ENCODE measurements at regions not wholly inside any gene's neighbourhood (a gene's known extent, or its start where the extent isn't known, plus 50 kb on each side); places are given as distances from the start of the nearest gene placed in this dataset.
A peak's percentile ranks its signal among the peaks of the same experiment; 100 is the strongest.

DNA sequence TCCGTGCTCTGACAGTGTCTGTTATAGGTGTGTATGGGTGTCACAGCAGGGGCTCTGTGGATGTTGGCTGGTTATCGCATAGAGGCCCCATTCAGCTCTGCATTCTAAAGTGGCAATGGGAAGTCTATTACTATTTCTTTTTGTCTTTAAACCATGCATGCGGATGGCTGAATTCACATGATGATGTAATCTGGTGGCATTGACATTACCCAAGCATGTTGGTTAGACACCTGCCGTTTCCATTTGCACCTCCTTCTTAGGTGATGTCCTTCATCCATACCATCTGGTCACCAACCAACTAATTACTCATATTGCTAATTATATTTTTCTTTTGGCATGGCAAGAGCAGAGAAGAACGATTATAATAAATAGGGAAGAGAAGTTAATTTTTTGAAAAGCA lies 270.8 kb upstream of the RGS6 start:
- H3K27me3 ChIP-seq (ENCODE audit: insufficient read depth, low read length): no peaks in the 10 kb centered on the region
- peaks cover 40% of the 10 kb centered on the region for H3K4me1 Mint-ChIP-seq (ENCODE audit: low read depth, unreplicated experiment)
- no peak overlapping the region for H3K27ac ChIP-seq (ENCODE audit: low read depth, low read length)
- no peaks in the 10 kb centered on the region for H3K9me3 ChIP-seq (ENCODE audit: insufficient read depth, low read depth, low read length)
- no peaks in the 10 kb centered on the region for H3K27me3 Mint-ChIP-seq (ENCODE audit: low read depth, unreplicated experiment)
- no peak for FAIRE-seq
- H2AFZ ChIP-seq (ENCODE audit: low read depth, low read length): no peak overlapping the region
- H3K9ac ChIP-seq (ENCODE audit: low read length): no peak overlapping the region
- H3K27ac Mint-ChIP-seq (ENCODE audit: unreplicated experiment): no peak overlapping the region
- H3K4me1 ChIP-seq (ENCODE audit: insufficient read depth, low read length): peaks cover 39% of the 10 kb centered on the region
- peaks cover 4% of the 10 kb centered on the region for H3K36me3 Mint-ChIP-seq (ENCODE audit: low read depth, unreplicated experiment)
- TF ChIP-seq, protein P1, sequence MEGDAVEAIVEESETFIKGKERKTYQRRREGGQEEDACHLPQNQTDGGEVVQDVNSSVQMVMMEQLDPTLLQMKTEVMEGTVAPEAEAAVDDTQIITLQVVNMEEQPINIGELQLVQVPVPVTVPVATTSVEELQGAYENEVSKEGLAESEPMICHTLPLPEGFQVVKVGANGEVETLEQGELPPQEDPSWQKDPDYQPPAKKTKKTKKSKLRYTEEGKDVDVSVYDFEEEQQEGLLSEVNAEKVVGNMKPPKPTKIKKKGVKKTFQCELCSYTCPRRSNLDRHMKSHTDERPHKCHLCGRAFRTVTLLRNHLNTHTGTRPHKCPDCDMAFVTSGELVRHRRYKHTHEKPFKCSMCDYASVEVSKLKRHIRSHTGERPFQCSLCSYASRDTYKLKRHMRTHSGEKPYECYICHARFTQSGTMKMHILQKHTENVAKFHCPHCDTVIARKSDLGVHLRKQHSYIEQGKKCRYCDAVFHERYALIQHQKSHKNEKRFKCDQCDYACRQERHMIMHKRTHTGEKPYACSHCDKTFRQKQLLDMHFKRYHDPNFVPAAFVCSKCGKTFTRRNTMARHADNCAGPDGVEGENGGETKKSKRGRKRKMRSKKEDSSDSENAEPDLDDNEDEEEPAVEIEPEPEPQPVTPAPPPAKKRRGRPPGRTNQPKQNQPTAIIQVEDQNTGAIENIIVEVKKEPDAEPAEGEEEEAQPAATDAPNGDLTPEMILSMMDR (IDR thresholded peaks at IDR 0.05; ENCODE audit: insufficient read depth, low read depth, low read length): no peak
- TF ChIP-seq EZH2 (IDR thresholded peaks at IDR 0.05; ENCODE audit: insufficient read depth, low read length): no peak
- H3K36me3 ChIP-seq (ENCODE audit: insufficient read depth, low read length): peaks cover 15% of the 10 kb centered on the region
- no peak overlapping the region for H3K4me2 ChIP-seq (ENCODE audit: low read length)
- H3K4me3 Mint-ChIP-seq (ENCODE audit: unreplicated experiment): no peak overlapping the region
- H4K20me1 ChIP-seq (ENCODE audit: insufficient read depth, low read length): no peaks in the 10 kb centered on the region
- no peak for DNase-seq (ENCODE audit: low read depth)
- no peaks in the 10 kb centered on the region for H3K9me3 Mint-ChIP-seq (ENCODE audit: unreplicated experiment)
- H3K4me3 ChIP-seq (ENCODE audit: insufficient read depth, low read depth, low read length): no peak overlapping the region
- H3K79me2 ChIP-seq (ENCODE audit: insufficient read depth, low read length): no peaks in the 10 kb centered on the region

DNA sequence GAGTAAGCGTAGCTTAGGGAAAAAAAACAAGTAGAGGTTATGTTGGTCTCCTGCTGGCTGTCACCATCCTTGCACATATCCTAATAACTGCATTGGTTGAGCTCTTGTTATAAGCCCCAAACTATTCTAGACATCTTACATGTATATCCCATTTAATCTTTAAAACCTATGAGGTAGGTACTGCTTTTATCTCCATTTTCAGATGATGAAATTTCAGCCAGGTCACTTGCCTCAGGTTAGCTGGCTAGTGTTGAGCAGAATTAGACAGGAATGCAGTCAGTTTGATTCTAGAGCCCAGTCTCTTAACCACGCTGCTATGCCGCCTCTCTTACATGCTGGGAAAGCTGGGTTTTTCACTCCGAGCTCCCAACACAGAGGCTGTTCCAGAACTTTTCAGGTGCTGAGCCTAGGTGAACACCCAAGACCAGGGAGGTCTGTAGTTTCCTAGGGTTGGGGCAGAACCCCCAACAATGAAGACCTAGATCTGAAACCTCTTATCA lies 269.9 kb upstream of the RGS6 start:
- Mint-ChIP-seq H3K4me1 (ENCODE audit: low read depth, unreplicated experiment) (peaks cover 48% of the 10 kb centered on the region), H3K9me3 (ENCODE audit: unreplicated experiment) (no peaks in the 10 kb centered on the region), H3K4me3 (ENCODE audit: unreplicated experiment) (no peak overlapping the region), H3K27me3 (ENCODE audit: low read depth, unreplicated experiment) (no peaks in the 10 kb centered on the region), H3K36me3 (ENCODE audit: low read depth, unreplicated experiment) (peaks cover 4% of the 10 kb centered on the region), H3K27ac (ENCODE audit: unreplicated experiment) (peak overlapping the region; percentile 27)
- H3K4me3 ChIP-seq (ENCODE audit: insufficient read depth, low read depth, low read length): no peak overlapping the region
- H3K4me1 ChIP-seq (ENCODE audit: insufficient read depth, low read length): peaks cover 46% of the 10 kb centered on the region
- no peak overlapping the region for H3K27ac ChIP-seq (ENCODE audit: low read depth, low read length)
- no peaks in the 10 kb centered on the region for H4K20me1 ChIP-seq (ENCODE audit: insufficient read depth, low read length)
- no peaks in the 10 kb centered on the region for H3K79me2 ChIP-seq (ENCODE audit: insufficient read depth, low read length)
- FAIRE-seq: no peak
- TF ChIP-seq, protein P1 (IDR thresholded peaks at IDR 0.05; ENCODE audit: insufficient read depth, low read depth, low read length): no peak
- no peak for TF ChIP-seq EZH2 (IDR thresholded peaks at IDR 0.05; ENCODE audit: insufficient read depth, low read length)
- no peaks in the 10 kb centered on the region for H3K27me3 ChIP-seq (ENCODE audit: insufficient read depth, low read length)
- no peak overlapping the region for H3K4me2 ChIP-seq (ENCODE audit: low read length)
- H3K9ac ChIP-seq (ENCODE audit: low read length): no peak overlapping the region
- H3K9me3 ChIP-seq (ENCODE audit: insufficient read depth, low read depth, low read length): no peaks in the 10 kb centered on the region
- H2AFZ ChIP-seq (ENCODE audit: low read depth, low read length): no peak overlapping the region
- peaks cover 15% of the 10 kb centered on the region for H3K36me3 ChIP-seq (ENCODE audit: insufficient read depth, low read length)
- DNase-seq (ENCODE audit: low read depth): no peak

DNA sequence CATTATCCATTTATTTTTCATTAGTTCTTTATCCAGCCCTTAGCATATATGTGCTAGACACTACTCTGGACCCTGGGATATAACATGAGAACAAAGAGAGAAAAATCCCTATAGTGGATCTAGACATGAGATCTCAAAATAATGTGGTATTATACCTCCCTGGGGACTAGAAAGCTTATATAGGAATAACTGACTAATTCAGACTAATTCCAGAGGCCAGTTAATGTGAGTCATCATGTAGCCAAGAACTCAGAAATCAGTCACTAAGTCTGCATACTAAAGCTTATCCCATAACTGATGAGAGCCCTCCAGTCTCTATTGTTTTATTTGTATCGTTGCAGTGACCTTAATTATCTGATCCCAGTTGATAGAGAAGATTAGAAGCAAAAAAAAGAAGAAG lies 267.1 kb upstream of the RGS6 start:
- no peaks in the 10 kb centered on the region for H3K9me3 Mint-ChIP-seq (ENCODE audit: unreplicated experiment)
- peak overlapping the region; percentile 60 for H3K4me2 ChIP-seq (ENCODE audit: low read length)
- TF ChIP-seq, protein P1 (IDR thresholded peaks at IDR 0.05; ENCODE audit: insufficient read depth, low read depth, low read length): no peak
- no peak for TF ChIP-seq EZH2 (IDR thresholded peaks at IDR 0.05; ENCODE audit: insufficient read depth, low read length)
- H3K79me2 ChIP-seq (ENCODE audit: insufficient read depth, low read length): no peaks in the 10 kb centered on the region
- peak; percentile 89 for DNase-seq (ENCODE audit: low read depth)
- peaks cover 43% of the 10 kb centered on the region for H3K4me1 Mint-ChIP-seq (ENCODE audit: low read depth, unreplicated experiment)
- H3K27me3 Mint-ChIP-seq (ENCODE audit: low read depth, unreplicated experiment): no peaks in the 10 kb centered on the region
- H3K27ac ChIP-seq (ENCODE audit: low read depth, low read length): peak overlapping the region; percentile 71
- H3K36me3 ChIP-seq (ENCODE audit: insufficient read depth, low read length): peaks cover 15% of the 10 kb centered on the region
- FAIRE-seq: peak; percentile 99
- peak overlapping the region; percentile 44 for H3K9ac ChIP-seq (ENCODE audit: low read length)
- no peaks in the 10 kb centered on the region for H4K20me1 ChIP-seq (ENCODE audit: insufficient read depth, low read length)
- no peaks in the 10 kb centered on the region for H3K9me3 ChIP-seq (ENCODE audit: insufficient read depth, low read depth, low read length)
- no peaks in the 10 kb centered on the region for H3K27me3 ChIP-seq (ENCODE audit: insufficient read depth, low read length)
- peaks cover 4% of the 10 kb centered on the region for H3K36me3 Mint-ChIP-seq (ENCODE audit: low read depth, unreplicated experiment)
- H3K4me3 Mint-ChIP-seq (ENCODE audit: unreplicated experiment): no peak overlapping the region
- H3K27ac Mint-ChIP-seq (ENCODE audit: unreplicated experiment): no peak overlapping the region
- H3K4me1 ChIP-seq (ENCODE audit: insufficient read depth, low read length): peaks cover 29% of the 10 kb centered on the region
- H2AFZ ChIP-seq (ENCODE audit: low read depth, low read length): no peak overlapping the region
- H3K4me3 ChIP-seq (ENCODE audit: insufficient read depth, low read depth, low read length): no peak overlapping the region
